ENCODE measurements at regions not wholly inside any gene's neighbourhood (a gene's known extent, or its start where the extent isn't known, plus 50 kb on each side); places are given as distances from the start of the nearest gene placed in this dataset.

- Histone ChIP-seq H3K36me3 (ENCODE audit: low read depth) (no peaks in the 10 kb centered on the region), H3K9me3 (ENCODE audit: insufficient read depth, low read depth) (no peaks in the 10 kb centered on the region), H3K4me1 (replicated peaks; ENCODE audit: insufficient read depth) (no peaks in the 10 kb centered on the region), H3K4me3 (no peak overlapping the region), H3K79me2 (ENCODE audit: low read depth) (no peaks in the 10 kb centered on the region), H3K9me2 (ENCODE audit: insufficient read depth) (no peaks in the 10 kb centered on the region), H3K27ac (no peak overlapping the region), H3K4me2 (no peak overlapping the region), H3F3A (ENCODE audit: insufficient read depth, low read depth) (no peaks in the 10 kb centered on the region), H4K20me1 (ENCODE audit: insufficient read depth) (no peaks in the 10 kb centered on the region), H3K27me3 (ENCODE audit: insufficient read depth, low read depth) (no peaks in the 10 kb centered on the region), H2AFZ (no peak overlapping the region)
- no peak for DNase-seq
- BruUV-seq (replicated peaks), result no TSS peak
- intact Hi-C loops (cut with micrococcal nuclease; ENCODE audit: unreplicated experiment), result no loop called here
- POLR2A ChIA-PET (ENCODE audit: unreplicated experiment), result no interaction called here
- TF ChIP-seq EZH2 (IDR thresholded peaks at IDR 0.05; ENCODE audit: low read depth), result no peak
- no peak for TF ChIP-seq CTCF (conservative IDR thresholded peaks at IDR 0.05)
- CTCF ChIA-PET, result no interaction called here
Observed at GRCh38 chr3:66809595-66809958, 188.5 kb upstream of the KBTBD8 start.

GRCh38 chr3:66812136-66812535 is 186.0 kb upstream of the KBTBD8 start:
- H3K4me2 ChIP-seq, result no peak overlapping the region
- no peak overlapping the region for H2AFZ ChIP-seq
- H3K4me1 ChIP-seq (replicated peaks; ENCODE audit: insufficient read depth), result no peaks in the 10 kb centered on the region
- no peak overlapping the region for H3K27ac ChIP-seq
- no peaks in the 10 kb centered on the region for H3K79me2 ChIP-seq (ENCODE audit: low read depth)
- H3K27me3 ChIP-seq (ENCODE audit: insufficient read depth, low read depth), result no peaks in the 10 kb centered on the region
- DNase-seq, result no peak
- TF ChIP-seq CTCF (conservative IDR thresholded peaks at IDR 0.05) (no peak), EZH2 (IDR thresholded peaks at IDR 0.05; ENCODE audit: low read depth) (no peak)
- H3K36me3 ChIP-seq (ENCODE audit: low read depth), result no peaks in the 10 kb centered on the region
- H3K9me2 ChIP-seq (ENCODE audit: insufficient read depth), result no peaks in the 10 kb centered on the region
- intact Hi-C loops (cut with micrococcal nuclease; ENCODE audit: unreplicated experiment), result no loop called here
- CTCF ChIA-PET, result no interaction called here
- no peaks in the 10 kb centered on the region for H3K9me3 ChIP-seq (ENCODE audit: insufficient read depth, low read depth)
- H3F3A ChIP-seq (ENCODE audit: insufficient read depth, low read depth), result no peaks in the 10 kb centered on the region
- no peaks in the 10 kb centered on the region for H4K20me1 ChIP-seq (ENCODE audit: insufficient read depth)
- H3K4me3 ChIP-seq, result no peak overlapping the region
- BruUV-seq (replicated peaks), result no TSS peak
- POLR2A ChIA-PET (ENCODE audit: unreplicated experiment), result no interaction called here

GRCh38 chr3:66812741-66813140 is 185.4 kb upstream of the KBTBD8 start:
- Histone ChIP-seq H3K4me2 (no peak overlapping the region), H3K27me3 (ENCODE audit: insufficient read depth, low read depth) (no peaks in the 10 kb centered on the region), H3F3A (ENCODE audit: insufficient read depth, low read depth) (no peaks in the 10 kb centered on the region), H3K4me3 (no peak overlapping the region), H3K4me1 (replicated peaks; ENCODE audit: insufficient read depth) (no peaks in the 10 kb centered on the region), H4K20me1 (ENCODE audit: insufficient read depth) (no peaks in the 10 kb centered on the region), H3K27ac (no peak overlapping the region), H3K79me2 (ENCODE audit: low read depth) (no peaks in the 10 kb centered on the region), H3K9me2 (ENCODE audit: insufficient read depth) (no peaks in the 10 kb centered on the region), H3K36me3 (ENCODE audit: low read depth) (no peaks in the 10 kb centered on the region), H2AFZ (no peak overlapping the region), H3K9me3 (ENCODE audit: insufficient read depth, low read depth) (no peaks in the 10 kb centered on the region)
- ChIA-PET POLR2A (ENCODE audit: unreplicated experiment) (no interaction called here), CTCF (no interaction called here)
- no TSS peak for BruUV-seq (replicated peaks)
- no peak for TF ChIP-seq EZH2 (IDR thresholded peaks at IDR 0.05; ENCODE audit: low read depth)
- TF ChIP-seq CTCF (conservative IDR thresholded peaks at IDR 0.05), result no peak
- DNase-seq, result no peak
- intact Hi-C loops (cut with micrococcal nuclease; ENCODE audit: unreplicated experiment), result no loop called here
